Prostate gland (tissue), 2 donors: ENCODE measurements at regions not wholly inside any gene's neighbourhood (a gene's known extent, or its start where the extent isn't known, plus 50 kb on each side); places are given as distances from the start of the nearest gene placed in this dataset.

Experiments
- DNase-seq: peaks from one replicate; pipeline ENCODE4 v3.0.0-alpha.2; 2019; ENCODE audit warnings: low spot score
- H3K27ac ChIP-seq, 2 donors: fragments of 200-600 bp; sonication (generic); 2 replicates each; pipeline ENCODE4 v1.5.1; 2017 to 2019
- H3K27me3 ChIP-seq: fragments of 200-600 bp; sonication (generic); replicated peaks from 2 replicates; pipeline ENCODE4 v1.5.1; 2019; ENCODE audit not compliant: insufficient read depth
- H3K36me3 ChIP-seq, 2 donors: fragments of 200-600 bp; sonication (generic); 1 replicate in 1 of 2; 2 replicates in 1 of 2; pipeline versions ENCODE4 v1.5.1 to v1.8.1; 2017 to 2019
- H3K4me1 ChIP-seq: fragments of 200-600 bp; sonication (generic); replicated peaks from 2 replicates; pipeline ENCODE4 v1.5.1; 2019
- H3K4me3 ChIP-seq, 2 donors: fragments of 200-600 bp; sonication (generic); 2 replicates each; pipeline ENCODE4 v1.5.1; 2017 to 2019
- H3K9me3 ChIP-seq: fragments of 200-600 bp; sonication (generic); 2 replicates; pipeline ENCODE4 v1.5.1; 2017
- CTCF ChIP-seq, 4 experiments: fragments of 200-600 bp in 2 of 4; fragments of 450-650 bp in 2 of 4; sonication (generic) in 2 of 4; IDR thresholded peaks; 1 replicate in 3 of 4; 2 replicates in 1 of 4; pipeline ENCODE4 v1.5.1; 2016 to 2019; ENCODE audit warnings: antibody characterized with exemption in 4 of 4, mild to moderate bottlenecking in 2 of 4, moderate library complexity in 2 of 4
- POLR2A ChIP-seq: fragments of 450-650 bp; IDR thresholded peaks from one replicate; pipeline ENCODE4 v1.6.1; 2016; ENCODE audit warnings: antibody characterized with exemption, mild to moderate bottlenecking
- POLR2AphosphoS5 ChIP-seq: sonication (generic); formaldehyde crosslinking; IDR thresholded peaks from one replicate; pipeline ENCODE4 v1.6.1; 2017; ENCODE audit warnings: antibody characterized with exemption
- WGBS: methylation state at CpG from one replicate; pipeline ENCODE4 v1.1.5; 2018; 5-methylcytosine and 5-hydroxymethylcytosine counted together
- intact Hi-C: fragments of 100-400 bp; cut with DNase I; formaldehyde crosslinking; loops from one replicate; pipeline ENCODE4 v1.14.2; 2022

GRCh38 chr3:8385848-8386620 lies 115.6 kb upstream of the LMCD1 start:
- no peaks in the 10 kb centered on the region for H3K4me1 ChIP-seq
- no peaks in the 10 kb centered on the region for H3K36me3 ChIP-seq
- TF ChIP-seq POLR2A (no peak), CTCF (IDR thresholded peaks at IDR 0.05) (no peak), POLR2AphosphoS5 (no peak)
- no peak overlapping the region for H3K27ac ChIP-seq
- 95% methylated on average over 4 of the region's 4 CpGs for WGBS
- H3K27me3 ChIP-seq: no peaks in the 10 kb centered on the region
- intact Hi-C loops: no loop called here
- DNase-seq: no peak
- no peaks in the 10 kb centered on the region for H3K9me3 ChIP-seq
- H3K4me3 ChIP-seq: no peak overlapping the region

DNA sequence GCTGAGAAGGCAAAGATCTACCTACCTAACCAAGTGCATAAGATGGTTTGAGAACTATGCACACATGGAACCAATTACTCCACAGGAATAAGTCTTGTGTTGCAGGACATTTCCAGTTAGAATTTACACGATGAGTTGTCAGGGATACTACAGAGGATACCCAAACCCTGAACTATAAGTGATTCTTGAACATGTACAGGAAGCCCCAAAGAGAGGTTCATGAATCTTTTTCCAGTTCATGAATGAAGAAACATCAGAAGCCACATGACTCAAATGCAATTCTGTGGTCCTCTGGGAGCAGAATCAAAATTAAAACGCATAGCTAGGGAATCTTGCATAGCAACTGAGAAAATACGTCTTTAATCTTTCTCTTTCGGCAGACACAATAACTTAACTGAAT lies 114.1 kb upstream of the LMCD1 start:
- intact Hi-C loops: no loop called here
- Histone ChIP-seq H3K36me3 (no peaks in the 10 kb centered on the region), H3K4me1 (no peaks in the 10 kb centered on the region), H3K4me3 (no peak overlapping the region), H3K27me3 (no peaks in the 10 kb centered on the region), H3K9me3 (no peaks in the 10 kb centered on the region), H3K27ac (no peak overlapping the region)
- no peak for DNase-seq
- TF ChIP-seq POLR2A (no peak), POLR2AphosphoS5 (no peak), CTCF (IDR thresholded peaks at IDR 0.05) (no peak)
- 79% methylated on average over 4 of the region's 4 CpGs for WGBS

- no peak for DNase-seq
- Histone ChIP-seq H3K27me3 (no peaks in the 10 kb centered on the region), H3K4me3 (no peak overlapping the region), H3K9me3 (no peaks in the 10 kb centered on the region), H3K27ac (no peak overlapping the region), H3K4me1 (no peaks in the 10 kb centered on the region), H3K36me3 (no peaks in the 10 kb centered on the region)
- 65% methylated on average over 3 of the region's 3 CpGs for WGBS
- intact Hi-C loops: no loop called here
- TF ChIP-seq POLR2AphosphoS5 (no peak), POLR2A (no peak), CTCF (IDR thresholded peaks at IDR 0.05) (no peak)
Measured at GRCh38 chr3:8399686-8400085, 101.9 kb upstream of the LMCD1 start.

GRCh38 chr3:8400911-8401310 lies 100.7 kb upstream of the LMCD1 start:
- Histone ChIP-seq H3K36me3 (no peaks in the 10 kb centered on the region), H3K4me3 (no peak overlapping the region), H3K27me3 (no peaks in the 10 kb centered on the region), H3K27ac (no peak overlapping the region), H3K9me3 (no peaks in the 10 kb centered on the region), H3K4me1 (no peaks in the 10 kb centered on the region)
- no peak for TF ChIP-seq POLR2A
- no peak for TF ChIP-seq CTCF (IDR thresholded peaks at IDR 0.05)
- no peak for TF ChIP-seq POLR2AphosphoS5
- intact Hi-C loops: no loop called here
- no peak for DNase-seq
- WGBS: 79% methylated on average over 1 of the region's 1 CpG

DNA sequence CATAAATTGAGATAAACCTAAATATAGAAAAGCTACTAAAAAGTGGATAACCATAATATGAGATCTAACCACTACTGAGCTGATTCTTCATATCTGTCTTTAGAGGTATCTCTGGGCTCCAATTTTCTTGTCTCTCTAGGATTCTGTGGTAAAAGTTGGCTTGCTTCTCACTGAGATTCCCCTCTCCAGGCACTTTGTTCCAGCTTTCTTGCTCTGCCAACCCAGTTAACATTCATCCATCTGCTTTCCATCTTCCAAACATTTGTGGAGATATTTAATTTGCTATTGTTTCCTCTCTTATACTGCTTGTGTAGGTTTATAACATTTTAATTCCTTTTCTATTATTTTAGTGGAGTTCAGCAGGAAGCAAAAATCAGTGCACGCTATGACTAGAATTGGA lies 97.6 kb upstream of the LMCD1 start:
- no peaks in the 10 kb centered on the region for H3K4me1 ChIP-seq
- intact Hi-C loops: no loop called here
- no peak overlapping the region for H3K27ac ChIP-seq
- no peaks in the 10 kb centered on the region for H3K9me3 ChIP-seq
- no peak for DNase-seq
- no peaks in the 10 kb centered on the region for H3K27me3 ChIP-seq
- no peak overlapping the region for H3K4me3 ChIP-seq
- WGBS: 91% methylated on average over 1 of the region's 1 CpG
- TF ChIP-seq POLR2A (no peak), POLR2AphosphoS5 (no peak), CTCF (IDR thresholded peaks at IDR 0.05) (no peak)
- H3K36me3 ChIP-seq: no peaks in the 10 kb centered on the region
